Immature natural killer cell (primary cell): ENCODE measurements at regions not wholly inside any gene's neighbourhood (a gene's known extent, or its start where the extent isn't known, plus 50 kb on each side); places are given as distances from the start of the nearest gene placed in this dataset.

Experiments used
- DNase-seq, 3 donors: peaks; one replicate each; pipeline ENCODE4 v3.0.0; 2022; ENCODE audit warnings: mixed read lengths in 1 of 3
- H3K27ac Mint-ChIP-seq, 6 donors: one replicate each; pipeline ENCODE4 v1.8.0; 2020; ENCODE audit warnings: mixed read lengths in 6 of 6, mild to moderate bottlenecking in 5 of 6, inconsistent platforms in 4 of 6, moderate library complexity in 3 of 6
- H3K27me3 Mint-ChIP-seq, 3 donors: one replicate each; pipeline ENCODE4 v1.8.0; 2020 to 2021; ENCODE audit warnings: low read depth in 3 of 3, mild to moderate bottlenecking in 3 of 3, mixed read lengths in 3 of 3, moderate library complexity in 3 of 3, inconsistent platforms in 1 of 3
- H3K36me3 Mint-ChIP-seq, 3 donors: one replicate each; pipeline ENCODE4 v1.8.0; 2020; ENCODE audit warnings: mixed read lengths in 3 of 3, inconsistent platforms in 2 of 3, mild to moderate bottlenecking in 2 of 3
- H3K4me1 Mint-ChIP-seq, 2 donors: one replicate each; pipeline ENCODE4 v1.8.0; 2020; ENCODE audit warnings: inconsistent platforms in 2 of 2, mild to moderate bottlenecking in 2 of 2, mixed read lengths in 2 of 2, moderate library complexity in 1 of 2
- H3K4me3 Mint-ChIP-seq, 5 donors: one replicate each; pipeline ENCODE4 v1.8.0; 2020; ENCODE audit warnings: mild to moderate bottlenecking in 5 of 5, mixed read lengths in 5 of 5, inconsistent platforms in 3 of 5, moderate library complexity in 3 of 5
- H3K9me3 Mint-ChIP-seq, 6 donors: one replicate each; pipeline ENCODE4 v1.8.0; 2020; ENCODE audit warnings: mild to moderate bottlenecking in 6 of 6, mixed read lengths in 6 of 6, inconsistent platforms in 4 of 6, moderate library complexity in 3 of 6

- no peak for DNase-seq
- Mint-ChIP-seq H3K27me3 (peaks cover 0 to 1% (median 0%) of the 10 kb centered on the region in 3 donors), H3K9me3 (peaks cover 3 to 24% (median 17%) of the 10 kb centered on the region in 6 donors), H3K27ac (no peak overlapping the region), H3K36me3 (peaks cover 0 to 3% (median 0%) of the 10 kb centered on the region in 3 donors), H3K4me1 (no peaks in the 10 kb centered on the region), H3K4me3 (no peak overlapping the region)
These were observed 944.4 kb downstream of the PDHA2 start for GRCh38 chr4:96784336-96784735.

- H3K4me1 Mint-ChIP-seq = no peaks in the 10 kb centered on the region
- H3K9me3 Mint-ChIP-seq = peaks cover 6 to 21% (median 14%) of the 10 kb centered on the region in 6 donors
- no peak overlapping the region for H3K27ac Mint-ChIP-seq
- peaks cover 0 to 3% (median 0%) of the 10 kb centered on the region in 3 donors for H3K36me3 Mint-ChIP-seq
- no peak for DNase-seq
- no peak overlapping the region for H3K4me3 Mint-ChIP-seq
- no peaks in the 10 kb centered on the region for H3K27me3 Mint-ChIP-seq
These were observed 946.4 kb downstream of the PDHA2 start for GRCh38 chr4:96786306-96786705.

GRCh38 chr4:96787766-96788165 lies 947.9 kb downstream of the PDHA2 start:
- Mint-ChIP-seq H3K27me3 (no peaks in the 10 kb centered on the region), H3K27ac (no peak overlapping the region), H3K9me3 (peaks cover 5 to 18% (median 13%) of the 10 kb centered on the region in 6 donors), H3K36me3 (peaks cover 0 to 3% (median 0%) of the 10 kb centered on the region in 3 donors), H3K4me3 (no peak overlapping the region), H3K4me1 (no peaks in the 10 kb centered on the region)
- DNase-seq = no peak

GRCh38 chr4:96809563-96809962 lies 969.7 kb downstream of the PDHA2 start:
- Mint-ChIP-seq H3K36me3 (no peaks in the 10 kb centered on the region), H3K27me3 (peaks cover 0 to 2% (median 0%) of the 10 kb centered on the region in 3 donors), H3K9me3 (peaks cover 2 to 37% (median 13%) of the 10 kb centered on the region in 6 donors), H3K27ac (no peak overlapping the region), H3K4me3 (no peak overlapping the region), H3K4me1 (no peaks in the 10 kb centered on the region)
- no peak for DNase-seq

- Mint-ChIP-seq H3K36me3 (no peaks in the 10 kb centered on the region), H3K27ac (no peak overlapping the region), H3K4me1 (no peaks in the 10 kb centered on the region), H3K9me3 (peaks cover 7 to 22% (median 14%) of the 10 kb centered on the region in 6 donors), H3K4me3 (no peak overlapping the region), H3K27me3 (peaks cover 0 to 2% (median 0%) of the 10 kb centered on the region in 3 donors)
- DNase-seq = no peak
These were observed 987.2 kb downstream of the PDHA2 start for GRCh38 chr4:96827086-96827485.

GRCh38 chr4:96833831-96834230 lies 993.9 kb downstream of the PDHA2 start:
- Mint-ChIP-seq H3K27ac (no peak overlapping the region), H3K27me3 (peaks cover 0 to 2% (median 0%) of the 10 kb centered on the region in 3 donors), H3K4me3 (no peak overlapping the region), H3K9me3 (peaks cover 3 to 26% (median 6%) of the 10 kb centered on the region in 6 donors), H3K4me1 (no peaks in the 10 kb centered on the region), H3K36me3 (no peaks in the 10 kb centered on the region)
- DNase-seq = no peak

GRCh38 chr4:96835991-96836390 lies 996.1 kb downstream of the PDHA2 start:
- H3K36me3 Mint-ChIP-seq = no peaks in the 10 kb centered on the region
- H3K27ac Mint-ChIP-seq = no peak overlapping the region
- no peak for DNase-seq
- no peak overlapping the region for H3K4me3 Mint-ChIP-seq
- peaks cover 0 to 20% (median 6%) of the 10 kb centered on the region in 6 donors for H3K9me3 Mint-ChIP-seq
- H3K4me1 Mint-ChIP-seq = no peaks in the 10 kb centered on the region
- no peaks in the 10 kb centered on the region for H3K27me3 Mint-ChIP-seq

- peaks cover 0 to 9% (median 5%) of the 10 kb centered on the region in 6 donors for H3K9me3 Mint-ChIP-seq
- H3K36me3 Mint-ChIP-seq = no peaks in the 10 kb centered on the region
These were observed 999.5 kb downstream of the PDHA2 start for GRCh38 chr4:96839441-96839840.

GRCh38 chr4:96841801-96842200 lies 1001.9 kb downstream of the PDHA2 start:
- no peak for DNase-seq
- H3K36me3 Mint-ChIP-seq = no peaks in the 10 kb centered on the region
- no peak overlapping the region for H3K4me3 Mint-ChIP-seq
- no peaks in the 10 kb centered on the region for H3K4me1 Mint-ChIP-seq
- H3K27ac Mint-ChIP-seq = no peak overlapping the region
- H3K9me3 Mint-ChIP-seq = peaks cover 0 to 5% (median 3%) of the 10 kb centered on the region in 6 donors
- H3K27me3 Mint-ChIP-seq = no peaks in the 10 kb centered on the region

More at GRCh38 chr4:96839441-96839840, 999.5 kb downstream of the PDHA2 start:
- Mint-ChIP-seq H3K4me3 (no peak overlapping the region), H3K4me1 (no peaks in the 10 kb centered on the region), H3K27ac (no peak overlapping the region), H3K27me3 (no peaks in the 10 kb centered on the region)
- no peak for DNase-seq

GRCh38 chr4:96844858-96845490 lies 1005.1 kb downstream of the PDHA2 start:
- H3K4me1 Mint-ChIP-seq = no peaks in the 10 kb centered on the region
- H3K27ac Mint-ChIP-seq = no peak overlapping the region
- no peaks in the 10 kb centered on the region for H3K36me3 Mint-ChIP-seq
- no peaks in the 10 kb centered on the region for H3K27me3 Mint-ChIP-seq
- H3K4me3 Mint-ChIP-seq = no peak overlapping the region
- DNase-seq = no peak
- H3K9me3 Mint-ChIP-seq = peaks cover 0 to 13% (median 4%) of the 10 kb centered on the region in 6 donors

GRCh38 chr4:96845819-96846218 lies 1005.9 kb downstream of the PDHA2 start:
- H3K36me3 Mint-ChIP-seq = no peaks in the 10 kb centered on the region
- no peak for DNase-seq
- H3K4me3 Mint-ChIP-seq = no peak overlapping the region
- no peaks in the 10 kb centered on the region for H3K4me1 Mint-ChIP-seq
- H3K27me3 Mint-ChIP-seq = no peaks in the 10 kb centered on the region
- H3K9me3 Mint-ChIP-seq = peaks cover 0 to 17% (median 4%) of the 10 kb centered on the region in 6 donors
- no peak overlapping the region for H3K27ac Mint-ChIP-seq

GRCh38 chr4:96874657-96875056 lies 1034.8 kb downstream of the PDHA2 start:
- Mint-ChIP-seq H3K36me3 (no peaks in the 10 kb centered on the region), H3K4me1 (no peaks in the 10 kb centered on the region), H3K27ac (no peak overlapping the region), H3K9me3 (peaks cover 3 to 32% (median 13%) of the 10 kb centered on the region in 6 donors), H3K4me3 (no peak overlapping the region), H3K27me3 (peaks cover 0 to 2% (median 2%) of the 10 kb centered on the region in 3 donors)
- DNase-seq = no peak

- DNase-seq = no peak
- Mint-ChIP-seq H3K4me1 (no peaks in the 10 kb centered on the region), H3K27me3 (peaks cover 0 to 2% (median 2%) of the 10 kb centered on the region in 3 donors), H3K27ac (no peak overlapping the region), H3K36me3 (no peaks in the 10 kb centered on the region), H3K9me3 (peaks cover 7 to 38% (median 11%) of the 10 kb centered on the region in 6 donors), H3K4me3 (no peak overlapping the region)
These were observed 1039.6 kb downstream of the PDHA2 start for GRCh38 chr4:96879527-96879926.

GRCh38 chr4:96887857-96888256 lies 1048.0 kb downstream of the PDHA2 start:
- H3K4me1 Mint-ChIP-seq = no peaks in the 10 kb centered on the region
- H3K4me3 Mint-ChIP-seq = no peak overlapping the region
- H3K27ac Mint-ChIP-seq = no peak overlapping the region
- no peak for DNase-seq
- peaks cover 0 to 3% (median 0%) of the 10 kb centered on the region in 3 donors for H3K36me3 Mint-ChIP-seq
- H3K9me3 Mint-ChIP-seq = peaks cover 3 to 22% (median 13%) of the 10 kb centered on the region in 6 donors
- peaks cover 0 to 3% (median 0%) of the 10 kb centered on the region in 3 donors for H3K27me3 Mint-ChIP-seq

- Mint-ChIP-seq H3K27me3 (peaks cover 0 to 3% (median 0%) of the 10 kb centered on the region in 3 donors), H3K4me3 (no peak overlapping the region), H3K4me1 (no peaks in the 10 kb centered on the region), H3K9me3 (peaks cover 5 to 48% (median 17%) of the 10 kb centered on the region in 6 donors), H3K36me3 (peaks cover 0 to 6% (median 0%) of the 10 kb centered on the region in 3 donors), H3K27ac (no peak overlapping the region)
- no peak for DNase-seq
These were observed 1054.7 kb downstream of the PDHA2 start for GRCh38 chr4:96894621-96895020.
